ENCODE measurements at regions not wholly inside any gene's neighbourhood (a gene's known extent, or its start where the extent isn't known, plus 50 kb on each side); places are given as distances from the start of the nearest gene placed in this dataset.

DNA sequence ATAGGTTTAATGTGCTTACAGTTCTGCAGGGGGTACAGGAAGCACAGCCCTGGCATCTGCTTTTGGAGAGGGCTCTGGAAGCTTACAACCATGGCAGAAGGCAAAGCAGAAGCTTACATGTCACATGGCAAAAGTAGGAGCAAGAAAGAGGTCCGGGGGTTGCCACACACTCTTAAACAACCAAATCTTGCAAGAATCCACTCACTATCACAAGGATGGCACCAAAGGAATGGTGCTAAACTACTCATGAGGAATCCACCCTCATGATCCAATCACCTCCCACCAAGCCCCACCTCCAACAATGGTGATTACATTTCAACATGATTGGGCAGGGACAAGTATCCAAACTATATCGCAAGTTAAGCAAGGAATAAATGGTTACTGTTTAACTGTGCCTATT lies 255.8 kb upstream of the AVPR1A start:
- no peak for DNase-seq (ENCODE audit: low spot score)
- TF ChIP-seq, protein P1, sequence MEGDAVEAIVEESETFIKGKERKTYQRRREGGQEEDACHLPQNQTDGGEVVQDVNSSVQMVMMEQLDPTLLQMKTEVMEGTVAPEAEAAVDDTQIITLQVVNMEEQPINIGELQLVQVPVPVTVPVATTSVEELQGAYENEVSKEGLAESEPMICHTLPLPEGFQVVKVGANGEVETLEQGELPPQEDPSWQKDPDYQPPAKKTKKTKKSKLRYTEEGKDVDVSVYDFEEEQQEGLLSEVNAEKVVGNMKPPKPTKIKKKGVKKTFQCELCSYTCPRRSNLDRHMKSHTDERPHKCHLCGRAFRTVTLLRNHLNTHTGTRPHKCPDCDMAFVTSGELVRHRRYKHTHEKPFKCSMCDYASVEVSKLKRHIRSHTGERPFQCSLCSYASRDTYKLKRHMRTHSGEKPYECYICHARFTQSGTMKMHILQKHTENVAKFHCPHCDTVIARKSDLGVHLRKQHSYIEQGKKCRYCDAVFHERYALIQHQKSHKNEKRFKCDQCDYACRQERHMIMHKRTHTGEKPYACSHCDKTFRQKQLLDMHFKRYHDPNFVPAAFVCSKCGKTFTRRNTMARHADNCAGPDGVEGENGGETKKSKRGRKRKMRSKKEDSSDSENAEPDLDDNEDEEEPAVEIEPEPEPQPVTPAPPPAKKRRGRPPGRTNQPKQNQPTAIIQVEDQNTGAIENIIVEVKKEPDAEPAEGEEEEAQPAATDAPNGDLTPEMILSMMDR (IDR thresholded peaks at IDR 0.05): no peak
- H3K4me3 ChIP-seq: no peak overlapping the region
- no peak overlapping the region for H3K27ac ChIP-seq

DNA sequence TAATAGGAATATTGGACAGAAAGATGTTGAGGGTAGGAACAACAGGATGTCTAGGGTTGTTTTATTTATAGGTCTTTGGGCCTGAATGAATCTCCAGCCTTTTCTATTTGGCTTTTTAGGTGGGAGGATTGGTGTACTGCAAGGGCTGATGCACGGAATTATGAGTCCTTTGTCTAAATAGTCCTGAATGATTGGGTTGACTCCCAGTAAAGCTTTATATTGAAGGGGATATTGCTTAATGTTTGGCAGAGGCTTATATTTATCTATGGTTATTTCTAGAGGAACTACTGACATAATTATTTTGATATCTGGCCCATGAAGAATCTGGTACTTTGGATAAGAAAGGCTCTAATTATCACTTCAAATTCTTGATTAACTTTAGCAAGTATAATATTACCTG lies 253.6 kb upstream of the AVPR1A start:
- TF ChIP-seq, protein P1 (IDR thresholded peaks at IDR 0.05): no peak
- Histone ChIP-seq H3K4me3 (no peak overlapping the region), H3K27ac (no peak overlapping the region)
- DNase-seq (ENCODE audit: low spot score): no peak

DNA sequence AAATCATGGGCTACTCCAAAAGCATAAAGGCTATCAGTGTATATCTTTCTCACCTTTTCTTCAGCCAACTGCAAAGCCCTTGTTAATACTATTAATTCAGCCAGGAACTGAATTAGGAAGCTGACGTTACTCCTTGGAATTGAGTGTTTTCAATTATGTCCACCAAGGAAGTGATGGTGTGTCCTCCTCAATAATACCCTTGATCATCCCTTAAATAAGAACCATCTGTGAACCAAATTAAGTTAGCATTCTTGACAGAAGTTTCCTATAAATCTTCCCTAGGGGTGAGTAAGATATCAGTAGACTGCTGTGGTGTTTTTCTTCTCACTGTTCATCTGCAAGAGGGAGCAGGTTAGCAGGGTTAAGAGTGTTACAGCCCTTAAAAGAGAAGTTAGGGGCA lies 252.3 kb upstream of the AVPR1A start:
- DNase-seq (ENCODE audit: low spot score): no peak
- Histone ChIP-seq H3K27ac (no peak overlapping the region), H3K4me3 (no peak overlapping the region)
- TF ChIP-seq, protein P1 (IDR thresholded peaks at IDR 0.05): no peak

DNA sequence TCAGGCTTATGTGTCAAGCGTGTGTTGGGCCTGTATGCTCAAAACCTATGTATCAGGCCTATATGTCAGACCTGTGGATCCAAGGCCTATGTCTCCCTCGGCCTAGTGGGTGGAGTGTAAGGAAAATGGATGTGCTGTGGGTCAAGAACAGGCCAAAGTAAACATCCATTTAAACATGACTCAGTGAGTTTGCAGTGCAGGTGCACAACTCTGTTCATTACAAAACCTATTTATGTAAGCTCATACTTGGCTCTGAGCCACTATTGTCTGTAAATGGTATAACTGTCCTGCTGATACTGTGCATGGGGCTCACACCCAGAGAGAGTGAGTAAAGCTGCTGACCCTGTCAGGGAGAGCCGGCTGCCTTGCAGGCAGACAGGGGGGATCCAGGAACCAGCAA lies 249.7 kb upstream of the AVPR1A start:
- TF ChIP-seq, protein P1 (IDR thresholded peaks at IDR 0.05): no peak

DNA sequence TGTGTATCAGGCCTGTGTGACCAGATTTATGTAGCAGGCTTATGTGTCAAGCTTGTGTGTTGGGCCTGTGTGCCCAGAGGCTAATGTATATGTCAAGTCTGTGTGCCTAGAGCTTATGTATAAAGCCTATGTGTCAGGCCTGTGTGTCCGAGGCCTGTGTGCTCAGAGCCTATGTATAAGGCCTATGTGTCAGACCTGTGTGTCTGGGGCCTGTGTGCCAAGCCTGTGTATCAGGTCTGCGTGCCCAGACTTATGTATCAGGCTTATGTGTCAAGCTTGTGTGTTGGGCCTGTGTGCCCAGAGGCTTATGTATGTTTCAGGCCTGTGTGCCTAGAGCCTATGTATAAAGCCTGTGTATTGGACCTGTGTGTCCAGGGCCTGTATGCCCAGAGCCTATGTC lies 249.3 kb upstream of the AVPR1A start:
- Histone ChIP-seq H3K4me3 (no peak overlapping the region), H3K27ac (no peak overlapping the region)
- DNase-seq (ENCODE audit: low spot score): no peak
- TF ChIP-seq, protein P1 (IDR thresholded peaks at IDR 0.05): no peak

More for the DNA sequence above, 249.7 kb upstream of the AVPR1A start:
- Histone ChIP-seq H3K4me3 (no peak overlapping the region), H3K27ac (no peak overlapping the region)
- DNase-seq (ENCODE audit: low spot score): no peak

DNA sequence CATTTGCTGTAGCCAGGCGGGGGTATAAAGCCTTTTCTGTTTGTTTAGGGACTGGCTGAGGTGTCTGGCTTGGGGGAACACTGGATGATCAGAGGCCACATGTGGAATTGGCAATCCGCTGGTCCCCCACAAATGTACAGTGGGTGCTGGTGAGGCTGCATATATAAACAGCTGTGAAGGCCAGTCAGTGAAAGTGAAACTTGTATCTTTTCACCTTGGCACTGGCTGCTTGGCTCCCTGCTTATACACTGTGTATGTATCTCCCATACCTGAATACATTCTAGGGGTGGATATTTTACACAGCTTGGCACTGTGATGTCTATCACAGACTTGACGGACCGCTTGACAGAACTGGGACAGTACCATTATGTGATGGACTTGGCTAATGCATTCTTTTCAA lies 246.8 kb upstream of the AVPR1A start:
- no peak overlapping the region for H3K4me3 ChIP-seq
- TF ChIP-seq, protein P1 (IDR thresholded peaks at IDR 0.05): no peak
- H3K27ac ChIP-seq: no peak overlapping the region
- no peak for DNase-seq (ENCODE audit: low spot score)

DNA sequence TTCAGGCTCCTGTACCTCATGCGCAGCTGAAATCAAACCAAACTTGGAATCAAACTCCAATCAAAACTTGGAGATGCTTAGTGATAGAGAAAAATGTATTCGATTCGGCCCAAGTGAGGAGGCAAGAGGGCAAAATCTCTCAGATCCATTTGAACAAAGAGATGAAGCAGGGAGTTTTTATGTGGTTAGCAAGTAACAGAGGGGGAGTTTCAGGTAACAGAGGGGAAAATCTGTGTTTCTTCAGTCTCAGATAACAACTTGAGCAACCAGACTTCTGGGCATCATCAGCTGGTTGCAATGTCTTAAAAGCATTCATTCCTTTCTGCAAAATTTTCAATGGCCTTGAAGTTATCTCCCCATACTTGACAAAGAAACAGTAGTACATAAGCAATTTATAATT lies 245.1 kb upstream of the AVPR1A start:
- no peak for DNase-seq (ENCODE audit: low spot score)
- H3K4me3 ChIP-seq: no peak overlapping the region
- TF ChIP-seq, protein P1 (IDR thresholded peaks at IDR 0.05): no peak
- H3K27ac ChIP-seq: no peak overlapping the region
